ENCODE measurements at regions not wholly inside any gene's neighbourhood (a gene's known extent, or its start where the extent isn't known, plus 50 kb on each side); places are given as distances from the start of the nearest gene placed in this dataset.

GRCh38 chr7:47720907-47721244, 139.0 kb upstream of the TNS3 start (continued):
- no peak for TF ChIP-seq SIRT6 (IDR thresholded peaks at IDR 0.05; ENCODE audit: low read length)
- TF ChIP-seq EP300 (IDR thresholded peaks at IDR 0.05; ENCODE audit: borderline replicate concordance in 1 of 2, low read depth in 2 of 2, low read length in 2 of 2): no peak
